H1 (cell line): ENCODE measurements at regions not wholly inside any gene's neighbourhood (a gene's known extent, or its start where the extent isn't known, plus 50 kb on each side); places are given as distances from the start of the nearest gene placed in this dataset.

ENCODE experiments used
- CTCF ChIA-PET: fragments of 300-600 bp; sonication (Branson Sonifier 250); formaldehyde crosslinking; loops from one replicate; lab custom pipeline; 2021; ENCODE audit not compliant: partially characterized antibody; lab: Charles Lee
- POLR2A ChIA-PET: fragments of 300-600 bp; sonication (Branson Sonifier 250); formaldehyde crosslinking; loops from one replicate; lab custom pipeline; 2021; ENCODE audit warnings: inconsistent platforms; ENCODE audit not compliant: partially characterized antibody; lab: Charles Lee
- DNase-seq, 2 experiments: peaks; one replicate each; pipeline versions ENCODE4 v3.0.0 to v3.0.0-alpha.2; 2010 to 2022; ENCODE audit warnings: low spot score in 2 of 2, low read depth in 1 of 2, mixed read lengths in 1 of 2
- FAIRE-seq: peaks from 2 replicates; lab custom pipeline; 2011; peaks lifted over from hg19 to GRCh38; lab: Jason Lieb, UNC
- H2AFZ ChIP-seq: 2 replicates; pipeline ENCODE4 v1.8.1; 2012; ENCODE audit warnings: low read length, inconsistent platforms
- H2AK5ac ChIP-seq: 2 replicates; pipeline ENCODE4 v1.6.1; 2013; ENCODE audit warnings: low read depth, low read length
- H2BK120ac ChIP-seq: replicated peaks from 2 replicates; pipeline ENCODE3; 2013; ENCODE audit warnings: low read depth, low read length, inconsistent platforms
- H2BK12ac ChIP-seq: 2 replicates; pipeline ENCODE4 v1.6.1; 2013; ENCODE audit warnings: low read depth, low read length
- H2BK15ac ChIP-seq: 2 replicates; pipeline ENCODE4 v1.6.1; 2013; ENCODE audit warnings: low read length
- H2BK20ac ChIP-seq: 2 replicates; pipeline ENCODE4 v1.6.1; 2013; ENCODE audit warnings: low read length
- H2BK5ac ChIP-seq: 2 replicates; pipeline ENCODE4 v1.6.1; 2013; ENCODE audit warnings: low read depth, low read length
- H3K14ac ChIP-seq: 2 replicates; pipeline ENCODE4 v1.6.1; 2013; ENCODE audit warnings: inconsistent platforms; ENCODE audit not compliant: insufficient read length
- H3K18ac ChIP-seq: 2 replicates; pipeline ENCODE4 v1.6.1; 2013; ENCODE audit warnings: low read length; ENCODE audit errors: extremely low read depth
- H3K23ac ChIP-seq: 2 replicates; pipeline ENCODE4 v1.6.1; 2013; ENCODE audit warnings: inconsistent platforms; ENCODE audit not compliant: insufficient read length
- H3K23me2 ChIP-seq: 2 replicates; pipeline ENCODE4 v1.6.1; 2013; ENCODE audit warnings: low read depth, low read length
- H3K27ac ChIP-seq: 2 replicates; pipeline ENCODE4 v1.6.1; 2011; ENCODE audit warnings: low read depth, low read length, inconsistent platforms
- H3K27me3 ChIP-seq, 4 experiments: replicated peaks in 1 of 4; 1 replicate in 1 of 4; 2 replicates in 3 of 4; pipeline versions ENCODE4 v1.6.1 to v1.8.1; 2011 to 2013; ENCODE audit warnings: low read length in 3 of 4, mild to moderate bottlenecking in 3 of 4, inconsistent platforms in 2 of 4, mixed read lengths in 2 of 4, moderate library complexity in 1 of 4; ENCODE audit not compliant: control insufficient read depth in 3 of 4, insufficient read depth in 3 of 4; ENCODE audit errors: extremely low read depth in 1 of 4
- H3K36me3 ChIP-seq, 4 experiments: 2 replicates each; pipeline versions ENCODE4 v1.6.1 to v1.8.1; 2011 to 2013; ENCODE audit warnings: mild to moderate bottlenecking in 4 of 4, low read length in 3 of 4, moderate library complexity in 2 of 4, control low read depth in 1 of 4, inconsistent platforms in 1 of 4; ENCODE audit not compliant: insufficient read depth in 4 of 4, control insufficient read depth in 2 of 4
- H3K4ac ChIP-seq: replicated peaks from 2 replicates; pipeline ENCODE3; 2013; ENCODE audit warnings: low read length, low read depth, mixed read lengths, inconsistent platforms; ENCODE audit not compliant: insufficient read length
- H3K4me1 ChIP-seq, 4 experiments: replicated peaks in 1 of 4; 1 replicate in 1 of 4; 2 replicates in 3 of 4; pipeline versions ENCODE4 v1.6.1 to v1.8.1; 2011 to 2013; ENCODE audit warnings: low read length in 3 of 4, inconsistent platforms in 2 of 4, mixed read lengths in 1 of 4; ENCODE audit not compliant: insufficient read depth in 4 of 4, control insufficient read depth in 3 of 4
- H3K4me2 ChIP-seq, 2 experiments: 2 replicates each; pipeline versions ENCODE4 v1.6.1 to v1.8.1; 2011 to 2013; ENCODE audit warnings: low read depth in 2 of 2, low read length in 2 of 2, control low read depth in 1 of 2, inconsistent platforms in 1 of 2, mild to moderate bottlenecking in 1 of 2; ENCODE audit not compliant: insufficient read depth in 1 of 2
- H3K4me3 ChIP-seq, 4 experiments: fragments of 200-600, 300-600 bp in 1 of 4; sonication (generic), shearing (Covaris generic), sonication (Bioruptor Twin) in 1 of 4; 2 replicates each; pipeline versions ENCODE4 v1.5.1 to v1.8.1; 2011 to 2016; ENCODE audit warnings: low read length in 4 of 4, low read depth in 3 of 4, control low read depth in 2 of 4, inconsistent platforms in 2 of 4, mild to moderate bottlenecking in 2 of 4, mixed read lengths in 1 of 4, moderate library complexity in 1 of 4; ENCODE audit not compliant: insufficient read depth in 2 of 4; ENCODE audit errors: extremely low read depth in 1 of 4
- H3K56ac ChIP-seq: replicated peaks from 2 replicates; pipeline ENCODE3; 2013; ENCODE audit warnings: low read depth, mild to moderate bottlenecking, mixed read lengths, low read length, inconsistent platforms; ENCODE audit not compliant: insufficient read length
- H3K79me1 ChIP-seq: 2 replicates; pipeline ENCODE4 v1.6.1; 2013; ENCODE audit warnings: low read depth, low read length, control low read depth
- H3K79me2 ChIP-seq, 2 experiments: 2 replicates each; pipeline versions ENCODE4 v1.6.1 to v1.8.1; 2012 to 2013; ENCODE audit warnings: low read length in 2 of 2, mild to moderate bottlenecking in 2 of 2, inconsistent platforms in 1 of 2; ENCODE audit not compliant: insufficient read depth in 2 of 2, control insufficient read depth in 1 of 2
- H3K9ac ChIP-seq, 4 experiments: replicated peaks in 1 of 4; 1 replicate in 1 of 4; 2 replicates in 3 of 4; pipeline versions ENCODE4 v1.6.1 to v1.8.1; 2011 to 2013; ENCODE audit warnings: low read depth in 3 of 4, low read length in 3 of 4, control low read depth in 2 of 4, mild to moderate bottlenecking in 2 of 4, moderate library complexity in 2 of 4, inconsistent platforms in 1 of 4; ENCODE audit errors: extremely low read depth in 1 of 4
- H3K9me3 ChIP-seq, 2 experiments: 2 replicates each; pipeline versions ENCODE4 v1.6.1 to v1.8.1; 2012 to 2013; ENCODE audit warnings: mild to moderate bottlenecking in 2 of 2, moderate library complexity in 2 of 2, control low read depth in 1 of 2, inconsistent platforms in 1 of 2, low read depth in 1 of 2, low read length in 1 of 2, mixed read lengths in 1 of 2; ENCODE audit not compliant: insufficient read depth in 2 of 2
- H4K20me1 ChIP-seq, 2 experiments: replicated peaks in 1 of 2; 2 replicates each; pipeline versions ENCODE3 to v1.8.1; 2011 to 2013; ENCODE audit warnings: inconsistent platforms in 2 of 2, low read length in 2 of 2, mild to moderate bottlenecking in 1 of 2; ENCODE audit not compliant: insufficient read depth in 2 of 2, control insufficient read depth in 1 of 2
- H4K5ac ChIP-seq: 2 replicates; pipeline ENCODE4 v1.6.1; 2013; ENCODE audit warnings: low read length, low read depth, mixed read lengths, inconsistent platforms; ENCODE audit not compliant: insufficient read length
- H4K8ac ChIP-seq: 2 replicates; pipeline ENCODE4 v1.8.0; 2013; ENCODE audit warnings: mild to moderate bottlenecking, moderate library complexity, low read length, inconsistent platforms; ENCODE audit not compliant: insufficient read depth; ENCODE audit errors: extremely low read depth
- H4K91ac ChIP-seq: replicated peaks from 2 replicates; pipeline ENCODE3; 2013; ENCODE audit warnings: low read length, mixed read lengths, inconsistent platforms; ENCODE audit not compliant: insufficient read length
- GABPA ChIP-seq: IDR thresholded peaks from 2 replicates; pipeline ENCODE4 v1.6.1; 2011; ENCODE audit warnings: mild to moderate bottlenecking, low read length, moderate library complexity, borderline replicate concordance; ENCODE audit not compliant: insufficient read depth
- KDM1A ChIP-seq: fragments of 200-600, 300-600 bp; sonication (generic); IDR thresholded peaks from 2 replicates; pipeline ENCODE4 v1.7.1; 2016; ENCODE audit warnings: mild to moderate bottlenecking, low read length, borderline replicate concordance
- MAFK ChIP-seq: IDR thresholded peaks from 2 replicates; pipeline ENCODE4 v1.6.1; 2012; ENCODE audit warnings: low read depth, mild to moderate bottlenecking, improper control_type of control experiment, low read length
- NANOG ChIP-seq: IDR thresholded peaks from 2 replicates; pipeline ENCODE4 v1.6.1; 2011; ENCODE audit warnings: low read length, low read depth, mild to moderate bottlenecking, inconsistent platforms; ENCODE audit not compliant: insufficient read depth, poor library complexity, severe bottlenecking
- TBP ChIP-seq: IDR thresholded peaks from 2 replicates; pipeline ENCODE4 v1.6.1; 2011; ENCODE audit warnings: low read depth, low read length, improper control_type of control experiment
- WGBS, 2 experiments: shearing (Covaris generic) in 1 of 2; methylation state at CpG; one replicate each; pipeline versions ENCODE4 v1.1.6 to v1.1.7; 2013 to 2015; ENCODE audit warnings: low lambda C conversion rate in 2 of 2, mixed read lengths in 2 of 2, inconsistent platforms in 1 of 2, low coverage in 1 of 2, missing lambda C conversion rate in 1 of 2; ENCODE audit not compliant: insufficient replicate concordance in 2 of 2, insufficient coverage in 1 of 2, insufficient read length in 1 of 2; ENCODE audit errors: extremely low coverage in 1 of 2, missing lambda C conversion rate in 1 of 2; 5-methylcytosine and 5-hydroxymethylcytosine counted together

- WGBS, 2 experiments: 76% methylated on average over 4 of the region's 4 CpGs; no CpG with 5 or more reads in 1 of the 2 experiments
- no peak overlapping the region for H3K4me3 ChIP-seq
- H3K14ac ChIP-seq: no peak overlapping the region
- H2BK20ac ChIP-seq: no peak overlapping the region
- no peak overlapping the region for H3K4me2 ChIP-seq
- H4K20me1 ChIP-seq: no peaks in the 10 kb centered on the region
- H3K23ac ChIP-seq: no peak overlapping the region
- H4K8ac ChIP-seq: no peak overlapping the region
- H3K9me3 ChIP-seq: peaks cover 0 to under 1% of the 10 kb centered on the region in 2 experiments; a peak in 1 of 4 replicates
- H3K18ac ChIP-seq: no peak overlapping the region
- FAIRE-seq (no peak), DNase-seq (no peak)
- H3K56ac ChIP-seq: no peak overlapping the region
- H3K79me1 ChIP-seq: no peaks in the 10 kb centered on the region
- no peaks in the 10 kb centered on the region for H3K36me3 ChIP-seq
- no peak overlapping the region for H2BK15ac ChIP-seq
- H2AFZ ChIP-seq: no peak overlapping the region
- no peak overlapping the region for H2BK5ac ChIP-seq
- H2BK120ac ChIP-seq: no peak overlapping the region
- no peaks in the 10 kb centered on the region for H3K27me3 ChIP-seq
- POLR2A ChIA-PET: no interaction called here
- no peak overlapping the region for H2BK12ac ChIP-seq
- no peaks in the 10 kb centered on the region for H3K4me1 ChIP-seq
- H3K23me2 ChIP-seq: no peaks in the 10 kb centered on the region
- no peak overlapping the region for H3K9ac ChIP-seq
- no peaks in the 10 kb centered on the region for H3K79me2 ChIP-seq
- no peak overlapping the region for H3K4ac ChIP-seq
- H4K91ac ChIP-seq: no peak overlapping the region
- H4K5ac ChIP-seq: no peak overlapping the region
- CTCF ChIA-PET: interaction anchor here (0.6 to 0.7 kb wide), 2 partner anchors 9 to 336 kb away, joined by 3 read pairs; no protein-coding TSS in a partner anchor
- no peak overlapping the region for H2AK5ac ChIP-seq
- H3K27ac ChIP-seq: no peak overlapping the region
- TF ChIP-seq MAFK: no peak
- TF ChIP-seq NANOG: no peak
- no peak for TF ChIP-seq GABPA
- no peak for TF ChIP-seq TBP
- TF ChIP-seq KDM1A: no peak
Measured at GRCh38 chr4:138859254-138859653, 156.3 kb upstream of the NOCT start.
